ENCODE measurements at regions not wholly inside any gene's neighbourhood (a gene's known extent, or its start where the extent isn't known, plus 50 kb on each side); places are given as distances from the start of the nearest gene placed in this dataset.

- TF ChIP-seq CTCF (IDR thresholded peaks at IDR 0.05) (no peak), POLR2A (IDR thresholded peaks at IDR 0.05) (no peak)
Observed at GRCh38 chr15:29569533-29570092, 252.7 kb downstream of the TJP1 start.
